ENCODE measurements at regions not wholly inside any gene's neighbourhood (a gene's known extent, or its start where the extent isn't known, plus 50 kb on each side); places are given as distances from the start of the nearest gene placed in this dataset.

- DNase-seq (ENCODE audit: low spot score) (no peak), ATAC-seq (no peak)
- intact Hi-C loops (cut with DNase I): no loop called here
These were observed 111.6 kb downstream of the ADRB2 start for GRCh38 chr5:148937830-148938521.

GRCh38 chr5:148938522-148938882 lies 112.1 kb downstream of the ADRB2 start:
- ATAC-seq: no peak
- DNase-seq (ENCODE audit: low spot score): no peak
- intact Hi-C loops (cut with DNase I): no loop called here

DNA sequence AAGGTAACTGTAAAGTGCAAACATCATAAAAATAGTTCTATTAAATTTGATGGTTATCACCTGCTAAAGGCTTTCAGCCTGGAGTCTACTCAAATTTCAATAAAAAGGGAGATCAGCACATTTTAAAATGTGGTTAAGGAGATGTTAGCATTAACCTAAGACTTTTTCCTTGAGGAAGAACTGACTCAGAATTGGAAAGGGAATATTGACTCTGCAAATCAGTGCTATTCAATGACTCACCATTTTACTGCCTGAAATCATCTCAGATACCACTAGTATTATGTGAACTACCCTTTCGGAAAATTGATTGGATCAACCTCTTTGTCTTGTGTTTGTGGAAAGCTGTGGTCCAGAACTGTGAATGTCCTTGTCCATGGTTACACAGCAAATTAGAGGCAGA lies 113.3 kb downstream of the ADRB2 start:
- DNase-seq (ENCODE audit: low spot score) (no peak), ATAC-seq (no peak)
- intact Hi-C loops (cut with DNase I): no loop called here

GRCh38 chr5:148941810-148942209 lies 115.4 kb downstream of the ADRB2 start:
- no peak for ATAC-seq
- intact Hi-C loops (cut with DNase I): no loop called here

DNA sequence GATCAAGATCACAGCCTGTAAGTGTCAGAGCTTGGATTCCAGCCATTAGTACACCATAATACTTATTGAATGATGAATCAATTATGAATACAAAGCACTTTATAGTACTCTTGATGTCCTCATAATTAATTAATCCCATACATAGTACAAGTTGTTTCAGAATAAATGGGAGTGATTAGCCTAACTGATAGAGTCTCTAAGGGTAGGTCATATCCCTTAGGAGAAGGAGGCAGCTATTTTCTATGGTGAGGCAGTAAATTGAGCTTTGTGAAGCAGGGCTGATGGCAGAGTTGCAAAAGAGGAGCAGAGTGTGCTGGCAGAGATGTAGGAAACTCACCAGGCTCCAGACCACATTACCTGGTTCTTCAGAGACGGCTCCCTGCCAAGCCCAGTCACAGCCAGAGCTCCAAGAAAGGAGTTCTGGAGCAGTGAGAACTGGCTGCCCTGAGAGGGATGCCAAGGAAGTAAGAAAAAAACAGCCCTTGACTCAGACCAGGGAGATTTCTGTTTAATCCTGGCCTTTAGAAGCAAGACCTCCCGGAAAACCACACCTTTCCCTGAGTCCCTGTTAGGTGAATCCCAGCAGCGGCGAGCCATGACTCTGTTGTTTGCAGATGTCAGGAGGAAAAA lies 112.9 kb downstream of the SH3TC2 start:
- no peak for ATAC-seq
- DNase-seq (ENCODE audit: low spot score): no peak
- intact Hi-C loops (cut with DNase I): no loop called here

More at GRCh38 chr5:148941810-148942209, 115.4 kb downstream of the ADRB2 start:
- DNase-seq (ENCODE audit: low spot score): no peak

- ATAC-seq (no peak), DNase-seq (ENCODE audit: low spot score) (no peak)
- intact Hi-C loops (cut with DNase I): no loop called here
These were observed 112.4 kb downstream of the SH3TC2 start for GRCh38 chr5:148950471-148950863.

GRCh38 chr5:148950892-148951291 lies 112.0 kb downstream of the SH3TC2 start:
- ATAC-seq: no peak
- intact Hi-C loops (cut with DNase I): no loop called here

GRCh38 chr5:148951612-148952011 lies 111.2 kb downstream of the SH3TC2 start:
- intact Hi-C loops (cut with DNase I): no loop called here
- ATAC-seq (no peak), DNase-seq (ENCODE audit: low spot score) (no peak)

More at GRCh38 chr5:148950892-148951291, 112.0 kb downstream of the SH3TC2 start:
- DNase-seq (ENCODE audit: low spot score): no peak

DNA sequence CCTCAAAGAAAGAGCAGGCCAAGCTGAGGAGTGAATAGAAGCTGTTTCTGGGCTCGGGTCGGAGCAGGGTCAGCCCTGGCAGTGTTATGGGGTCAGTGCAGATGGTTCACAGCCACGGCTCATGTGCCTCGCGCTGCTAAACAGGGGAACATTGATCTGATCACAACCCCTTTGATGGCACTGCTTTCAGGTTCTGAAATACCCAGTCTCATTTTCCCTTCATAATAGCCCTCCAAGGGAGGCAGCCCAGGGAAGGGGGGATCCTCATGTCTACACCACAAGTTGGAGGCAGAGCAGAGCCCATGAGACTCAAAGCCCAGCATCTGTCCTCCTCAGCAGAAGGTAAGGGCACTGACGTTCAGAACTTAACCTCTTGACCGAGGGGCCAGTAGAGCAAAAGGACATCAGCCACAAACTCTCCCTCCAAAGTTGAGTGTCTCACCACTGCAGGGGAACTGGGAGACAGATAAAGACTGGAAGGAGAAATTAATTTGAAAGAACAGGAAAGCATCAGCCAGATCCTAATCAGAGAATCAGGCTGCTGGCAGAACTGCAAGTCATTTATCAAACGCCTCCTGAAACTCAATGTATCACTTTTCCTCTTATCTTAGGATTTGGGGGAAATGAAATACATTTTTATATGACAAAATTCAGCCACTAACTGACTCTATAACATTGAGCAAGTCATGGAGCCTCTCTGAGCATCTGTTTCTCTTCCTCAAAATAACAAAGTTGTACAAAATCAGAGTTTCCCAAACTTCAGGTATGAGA lies 110.6 kb downstream of the SH3TC2 start:
- intact Hi-C loops (cut with DNase I): no loop called here
- no peak for DNase-seq (ENCODE audit: low spot score)
- ATAC-seq: no peak

- intact Hi-C loops (cut with DNase I): no loop called here
- DNase-seq (ENCODE audit: low spot score): no peak
- no peak for ATAC-seq
These were observed 109.2 kb downstream of the SH3TC2 start for GRCh38 chr5:148953711-148954110.
